ENCODE measurements at regions not wholly inside any gene's neighbourhood (a gene's known extent, or its start where the extent isn't known, plus 50 kb on each side); places are given as distances from the start of the nearest gene placed in this dataset.

- TF ChIP-seq, protein P1, sequence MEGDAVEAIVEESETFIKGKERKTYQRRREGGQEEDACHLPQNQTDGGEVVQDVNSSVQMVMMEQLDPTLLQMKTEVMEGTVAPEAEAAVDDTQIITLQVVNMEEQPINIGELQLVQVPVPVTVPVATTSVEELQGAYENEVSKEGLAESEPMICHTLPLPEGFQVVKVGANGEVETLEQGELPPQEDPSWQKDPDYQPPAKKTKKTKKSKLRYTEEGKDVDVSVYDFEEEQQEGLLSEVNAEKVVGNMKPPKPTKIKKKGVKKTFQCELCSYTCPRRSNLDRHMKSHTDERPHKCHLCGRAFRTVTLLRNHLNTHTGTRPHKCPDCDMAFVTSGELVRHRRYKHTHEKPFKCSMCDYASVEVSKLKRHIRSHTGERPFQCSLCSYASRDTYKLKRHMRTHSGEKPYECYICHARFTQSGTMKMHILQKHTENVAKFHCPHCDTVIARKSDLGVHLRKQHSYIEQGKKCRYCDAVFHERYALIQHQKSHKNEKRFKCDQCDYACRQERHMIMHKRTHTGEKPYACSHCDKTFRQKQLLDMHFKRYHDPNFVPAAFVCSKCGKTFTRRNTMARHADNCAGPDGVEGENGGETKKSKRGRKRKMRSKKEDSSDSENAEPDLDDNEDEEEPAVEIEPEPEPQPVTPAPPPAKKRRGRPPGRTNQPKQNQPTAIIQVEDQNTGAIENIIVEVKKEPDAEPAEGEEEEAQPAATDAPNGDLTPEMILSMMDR (IDR thresholded peaks at IDR 0.05), result no peak
- no peak for TF ChIP-seq POLR2A (IDR thresholded peaks at IDR 0.05)
Measured at GRCh38 chr14:84401631-84402030, 1128.3 kb upstream of the FLRT2 start.
